PC-9 (cell line): ENCODE measurements at regions not wholly inside any gene's neighbourhood (a gene's known extent, or its start where the extent isn't known, plus 50 kb on each side); places are given as distances from the start of the nearest gene placed in this dataset.

Experiments
- BruUV-seq: library from RNA; stranded (reverse); fragments of 400-500 nt; replicated peaks from 2 replicates; lab custom pipeline; 2021; lab: Mats Ljungman, UMichigan
- CTCF ChIA-PET: fragments of 300-600 bp; sonication (Branson Sonifier 250); formaldehyde crosslinking; loops from one replicate; lab custom pipeline; 2022; ENCODE audit warnings: antibody characterized with exemption; lab: Charles Lee
- POLR2A ChIA-PET: fragments of 300-600 bp; sonication (Branson Sonifier 250); formaldehyde crosslinking; loops from one replicate; lab custom pipeline; 2022; ENCODE audit warnings: antibody characterized with exemption; ENCODE audit not compliant: unreplicated experiment; lab: Charles Lee
- DNase-seq, 2 experiments: peaks; one replicate each; pipeline versions ENCODE4 v3.0.0 to v3.0.0-alpha.2; 2015 to 2022; ENCODE audit warnings: mixed read lengths in 1 of 2
- H2AFZ ChIP-seq: fragments of 200-600 bp; sonication (generic); 2 replicates; pipeline ENCODE4 v1.8.1; 2017; ENCODE audit warnings: antibody characterized with exemption
- H3F3A ChIP-seq: fragments of 200-600 bp; sonication (generic); 2 replicates; pipeline ENCODE4 v1.8.1; 2017; ENCODE audit warnings: antibody characterized with exemption, mild to moderate bottlenecking, low read depth; ENCODE audit not compliant: insufficient read depth
- H3K27ac ChIP-seq: fragments of 200-600 bp; sonication (generic); 2 replicates; pipeline ENCODE4 v1.6.1; 2016; ENCODE audit warnings: mixed run types
- H3K27me3 ChIP-seq: fragments of 200-600 bp; sonication (generic); 2 replicates; pipeline ENCODE4 v1.6.1; 2016; ENCODE audit warnings: low read depth, mixed run types; ENCODE audit not compliant: insufficient read depth
- H3K36me3 ChIP-seq: fragments of 200-600 bp; sonication (generic); 2 replicates; pipeline ENCODE4 v1.6.1; 2016; ENCODE audit warnings: low read depth, mixed run types
- H3K4me1 ChIP-seq: fragments of 200-600 bp; sonication (generic); replicated peaks from 2 replicates; pipeline ENCODE4 v1.6.1; 2016; ENCODE audit warnings: mixed run types; ENCODE audit not compliant: insufficient read depth
- H3K4me2 ChIP-seq: fragments of 200-600 bp; sonication (generic); 2 replicates; pipeline ENCODE4 v1.6.1; 2017; ENCODE audit warnings: mixed run types
- H3K4me3 ChIP-seq: fragments of 200-600 bp; sonication (generic); 2 replicates; pipeline ENCODE4 v1.6.1; 2016; ENCODE audit warnings: mixed run types
- H3K79me2 ChIP-seq: fragments of 200-600 bp; sonication (generic); 2 replicates; pipeline ENCODE4 v1.6.1; 2017; ENCODE audit warnings: low read depth, mixed run types
- H3K9me2 ChIP-seq: fragments of 200-600 bp; sonication (generic); 2 replicates; pipeline ENCODE4 v1.8.1; 2017; ENCODE audit warnings: mild to moderate bottlenecking; ENCODE audit not compliant: insufficient read depth
- H3K9me3 ChIP-seq: fragments of 200-600 bp; sonication (generic); 2 replicates; pipeline ENCODE4 v1.8.1; 2016; ENCODE audit warnings: low read depth; ENCODE audit not compliant: insufficient read depth
- H4K20me1 ChIP-seq: fragments of 200-600 bp; sonication (generic); 2 replicates; pipeline ENCODE4 v1.8.1; 2017; ENCODE audit not compliant: insufficient read depth
- CTCF ChIP-seq: fragments of 200-600 bp; sonication (generic); conservative IDR thresholded peaks from 2 replicates; pipeline ENCODE4 v1.6.1; 2017; ENCODE audit warnings: mixed run types, antibody characterized with exemption, mild to moderate bottlenecking, moderate library complexity
- EZH2 ChIP-seq: fragments of 200-600 bp; sonication (generic); IDR thresholded peaks from 2 replicates; pipeline ENCODE4 v1.8.0; 2017; ENCODE audit warnings: antibody characterized with exemption, low read depth
- intact Hi-C: fragments of 100-400 bp; cut with micrococcal nuclease; formaldehyde crosslinking; loops from one replicate; pipeline ENCODE4 v1.10.0; 2022; ENCODE audit not compliant: unreplicated experiment

- no peaks in the 10 kb centered on the region for H4K20me1 ChIP-seq
- no peak for TF ChIP-seq CTCF
- TF ChIP-seq EZH2: no peak
- no peaks in the 10 kb centered on the region for H3K79me2 ChIP-seq
- no peak overlapping the region for H2AFZ ChIP-seq
- H3F3A ChIP-seq: no peaks in the 10 kb centered on the region
- ChIA-PET POLR2A (no interaction called here), CTCF (no interaction called here)
- no peaks in the 10 kb centered on the region for H3K27me3 ChIP-seq
- intact Hi-C loops: no loop called here
- no peaks in the 10 kb centered on the region for H3K9me2 ChIP-seq
- H3K27ac ChIP-seq: no peak overlapping the region
- H3K4me2 ChIP-seq: no peak overlapping the region
- no peaks in the 10 kb centered on the region for H3K36me3 ChIP-seq
- H3K4me1 ChIP-seq: no peaks in the 10 kb centered on the region
- no peaks in the 10 kb centered on the region for H3K9me3 ChIP-seq
- BruUV-seq: no TSS peak
- no peak overlapping the region for H3K4me3 ChIP-seq
- DNase-seq: no peak
Observed at GRCh38 chr2:7154656-7155055, 237.4 kb downstream of the RNF144A start.

GRCh38 chr2:7161501-7161900 lies 244.3 kb downstream of the RNF144A start:
- POLR2A ChIA-PET: no interaction called here
- H3F3A ChIP-seq: no peaks in the 10 kb centered on the region
- no peaks in the 10 kb centered on the region for H3K4me1 ChIP-seq
- TF ChIP-seq CTCF (no peak), EZH2 (no peak)
- intact Hi-C loops: no loop called here
- H3K9me3 ChIP-seq: no peaks in the 10 kb centered on the region
- CTCF ChIA-PET: no interaction called here
- no peaks in the 10 kb centered on the region for H3K79me2 ChIP-seq
- no TSS peak for BruUV-seq
- H2AFZ ChIP-seq: no peak overlapping the region
- no peaks in the 10 kb centered on the region for H4K20me1 ChIP-seq
- no peaks in the 10 kb centered on the region for H3K36me3 ChIP-seq
- no peak overlapping the region for H3K27ac ChIP-seq
- H3K9me2 ChIP-seq: no peaks in the 10 kb centered on the region
- H3K4me2 ChIP-seq: no peak overlapping the region
- H3K4me3 ChIP-seq: no peak overlapping the region
- H3K27me3 ChIP-seq: no peaks in the 10 kb centered on the region
- DNase-seq: no peak

- Histone ChIP-seq H3K4me2 (no peak overlapping the region), H3K4me3 (no peak overlapping the region), H4K20me1 (no peaks in the 10 kb centered on the region), H3K9me2 (no peaks in the 10 kb centered on the region), H2AFZ (no peak overlapping the region), H3F3A (no peaks in the 10 kb centered on the region), H3K36me3 (no peaks in the 10 kb centered on the region), H3K79me2 (no peaks in the 10 kb centered on the region), H3K9me3 (no peaks in the 10 kb centered on the region), H3K4me1 (no peaks in the 10 kb centered on the region), H3K27me3 (peaks cover 26% of the 10 kb centered on the region; the same call in 1 of the 2 replicates), H3K27ac (no peak overlapping the region)
- TF ChIP-seq CTCF (no peak), EZH2 (no peak)
- ChIA-PET CTCF (no interaction called here), POLR2A (no interaction called here)
- no peak for DNase-seq
- BruUV-seq: no TSS peak
- intact Hi-C loops: no loop called here
Observed at GRCh38 chr2:7165736-7166135, 248.5 kb downstream of the RNF144A start.
